Renal cortical epithelial cell (primary cell): ENCODE measurements at regions not wholly inside any gene's neighbourhood (a gene's known extent, or its start where the extent isn't known, plus 50 kb on each side); places are given as distances from the start of the nearest gene placed in this dataset.

Experiments
- DNase-seq: peaks from one replicate; pipeline ENCODE4 v3.0.0-alpha.2; 2011; ENCODE audit warnings: low read depth

DNA sequence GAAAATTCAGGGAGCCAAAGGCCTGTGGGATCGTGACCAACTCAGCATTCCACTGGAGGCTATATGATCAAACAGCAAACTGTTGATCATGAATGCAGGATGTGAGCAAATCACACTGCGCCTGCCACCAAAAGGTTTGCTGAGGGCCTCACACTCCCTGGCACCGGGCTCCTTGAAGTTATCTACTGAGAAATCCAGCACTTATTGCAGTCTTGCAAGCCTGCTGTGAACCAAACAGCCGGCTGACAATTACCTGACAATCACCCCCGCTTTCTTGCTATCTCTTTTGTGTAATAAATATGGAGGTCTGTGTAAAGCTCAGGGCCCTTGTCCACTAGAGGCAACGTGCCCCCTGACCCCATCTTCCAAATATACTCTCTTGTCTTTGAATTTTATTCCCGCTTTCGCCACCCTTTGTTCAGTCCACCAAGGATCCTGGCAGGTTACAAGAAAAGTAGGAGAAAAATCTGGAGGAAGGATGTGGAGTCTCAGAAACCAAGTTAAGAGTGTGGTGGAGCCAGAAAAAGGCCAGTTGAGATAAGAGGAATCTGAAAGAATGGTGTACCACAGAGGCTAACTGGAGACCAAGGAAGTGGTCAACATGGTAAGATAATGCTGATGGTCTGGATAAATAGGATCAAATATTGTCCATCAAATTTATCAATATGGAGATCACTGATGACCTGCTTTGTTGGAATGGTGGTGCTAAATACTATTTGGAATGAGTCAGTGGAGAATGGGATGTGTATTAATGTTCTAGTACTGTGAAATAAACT is 229.2 kb downstream of the ALX1 start:
- no peak for DNase-seq

DNA sequence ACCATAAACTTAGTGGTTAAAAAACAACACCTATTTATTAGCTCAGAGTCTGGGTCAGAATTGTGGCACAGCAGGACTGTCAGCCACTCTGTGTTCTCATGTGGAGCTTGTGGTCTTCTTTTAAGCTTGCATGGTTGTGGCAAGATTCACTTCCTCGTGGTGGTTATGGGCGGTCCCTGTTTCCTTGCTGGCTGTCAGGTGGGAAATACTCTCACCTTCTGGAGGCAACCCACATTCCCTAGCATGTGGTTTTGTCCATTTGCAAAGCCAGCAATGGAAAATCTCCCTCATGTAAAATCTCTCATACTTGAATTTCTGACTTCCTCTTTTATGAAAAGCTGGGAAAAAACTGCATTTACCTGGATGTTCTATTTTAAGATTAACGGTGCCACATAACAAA is 229.8 kb downstream of the ALX1 start:
- DNase-seq: peak; percentile 63

DNA sequence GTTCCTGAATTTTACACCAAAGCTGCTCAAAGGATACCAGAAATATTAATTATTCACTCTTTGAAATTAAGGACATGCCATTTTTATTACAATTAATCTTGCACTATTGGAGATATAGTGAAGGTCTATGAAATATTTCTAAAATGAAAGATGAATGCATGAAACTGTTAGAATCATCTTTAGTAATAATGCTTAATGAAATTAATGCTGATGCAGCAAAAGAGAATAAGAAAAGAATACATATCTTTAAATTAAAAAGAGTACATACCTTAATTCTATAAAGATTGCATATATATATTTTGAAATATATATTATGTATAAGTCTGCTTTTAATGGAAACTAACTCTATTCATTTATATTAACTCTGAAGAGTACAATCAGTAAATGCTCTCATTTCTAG is 236.0 kb downstream of the ALX1 start:
- DNase-seq: no peak

GRCh38 chr12:85516667-85517325 is 236.8 kb downstream of the ALX1 start:
- no peak for DNase-seq

DNA sequence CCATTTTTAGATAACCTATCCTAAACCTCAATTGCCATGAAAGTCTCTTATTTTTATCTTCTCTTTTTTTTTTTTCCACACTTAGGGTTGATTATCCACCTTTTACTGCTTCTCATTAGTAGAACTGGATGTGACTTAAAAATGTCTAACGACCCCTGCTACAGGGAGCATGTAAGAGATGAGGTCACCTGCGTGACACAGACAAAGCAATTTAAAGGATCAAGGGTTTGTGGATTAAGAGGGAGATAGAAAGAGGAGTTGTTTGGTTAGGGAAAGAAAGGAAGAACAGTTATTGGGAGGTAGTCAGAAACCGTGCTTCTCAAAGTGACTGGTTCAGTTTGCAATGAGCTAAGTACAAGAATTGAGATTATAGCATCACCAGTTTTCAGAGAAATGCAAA is 239.1 kb downstream of the ALX1 start:
- no peak for DNase-seq

DNA sequence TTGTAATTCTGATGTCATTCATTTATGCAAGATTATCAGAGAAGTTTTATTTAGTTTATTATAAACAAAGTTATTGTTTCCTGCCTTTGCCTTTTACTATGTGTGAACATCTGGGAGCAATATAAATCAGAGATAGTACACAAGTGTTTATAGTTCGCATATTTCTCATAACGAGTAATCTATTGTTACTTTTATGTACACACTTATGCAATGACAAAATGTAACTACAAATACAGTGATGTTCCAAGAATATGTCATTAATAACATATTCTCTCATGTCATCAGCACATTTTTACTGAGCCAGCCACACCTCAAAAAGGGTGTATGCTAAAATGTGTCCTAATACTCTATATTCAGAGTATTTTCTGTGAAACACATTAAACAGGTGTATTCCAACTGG is 243.2 kb downstream of the ALX1 start:
- DNase-seq: no peak

DNA sequence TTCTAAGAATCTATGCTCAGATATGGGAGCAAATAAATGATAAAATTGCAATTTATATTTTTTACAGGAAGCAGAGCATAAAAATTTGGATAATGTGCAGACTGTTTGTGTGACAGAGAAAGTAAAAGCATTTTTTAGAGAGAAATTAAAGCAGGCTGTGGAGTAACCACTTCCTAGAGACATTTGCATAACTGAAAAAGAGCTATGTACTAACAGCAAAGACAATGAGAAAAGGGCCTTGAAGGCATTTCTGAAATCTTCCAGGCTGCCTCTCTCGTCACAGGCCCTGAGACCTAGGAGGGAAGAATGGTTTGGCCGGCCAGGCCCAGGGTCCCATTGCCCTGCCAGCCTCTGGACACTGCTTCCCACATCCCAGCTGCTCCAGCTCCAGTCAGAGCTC is 247.2 kb downstream of the ALX1 start:
- no peak for DNase-seq

GRCh38 chr12:85529896-85530295 is 249.9 kb downstream of the ALX1 start:
- peak; percentile 3 for DNase-seq

- DNase-seq: no peak
Observed at GRCh38 chr12:85530456-85530855, 250.4 kb downstream of the ALX1 start.

GRCh38 chr12:85531341-85531740 is 251.3 kb downstream of the ALX1 start:
- no peak for DNase-seq

DNA sequence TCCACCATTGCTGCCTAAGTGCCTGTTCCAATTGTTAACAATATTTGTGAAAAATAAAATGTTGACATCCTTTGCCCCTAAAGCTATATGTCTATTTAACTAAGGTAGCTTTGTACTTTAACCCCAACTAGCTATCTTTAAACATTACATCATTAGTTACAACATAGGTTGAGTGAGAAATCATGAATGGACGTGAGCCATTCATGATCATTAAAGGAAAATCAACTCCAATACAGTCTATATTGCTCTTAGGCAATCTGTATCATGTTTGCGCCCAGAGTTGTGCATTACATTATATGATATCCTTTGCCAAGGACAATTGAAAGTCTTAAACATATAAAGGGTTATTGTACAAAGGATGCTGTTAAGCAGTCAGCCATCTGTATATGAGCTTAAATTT is 269.6 kb downstream of the ALX1 start:
- no peak for DNase-seq

GRCh38 chr12:85550924-85551323 is 270.9 kb downstream of the ALX1 start:
- no peak for DNase-seq

DNA sequence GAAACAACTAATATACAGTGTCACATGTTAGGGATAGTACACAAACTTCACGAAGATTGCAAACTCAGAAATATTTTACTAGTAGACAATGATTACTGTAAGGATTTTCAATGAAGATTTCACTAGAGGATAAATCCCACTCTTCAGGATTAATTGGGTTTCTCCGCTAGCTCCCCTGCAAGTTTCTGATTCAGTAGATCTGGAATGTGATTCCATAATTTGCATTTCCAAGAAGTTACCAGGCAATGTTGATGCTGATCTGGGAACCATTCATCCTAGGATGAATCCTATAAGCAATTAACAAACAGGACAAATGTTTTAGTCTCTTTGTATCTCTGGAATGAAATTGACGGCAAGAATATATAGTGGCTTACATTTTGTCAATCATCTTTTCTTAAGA is 272.4 kb downstream of the ALX1 start:
- DNase-seq: peak; percentile 6

DNA sequence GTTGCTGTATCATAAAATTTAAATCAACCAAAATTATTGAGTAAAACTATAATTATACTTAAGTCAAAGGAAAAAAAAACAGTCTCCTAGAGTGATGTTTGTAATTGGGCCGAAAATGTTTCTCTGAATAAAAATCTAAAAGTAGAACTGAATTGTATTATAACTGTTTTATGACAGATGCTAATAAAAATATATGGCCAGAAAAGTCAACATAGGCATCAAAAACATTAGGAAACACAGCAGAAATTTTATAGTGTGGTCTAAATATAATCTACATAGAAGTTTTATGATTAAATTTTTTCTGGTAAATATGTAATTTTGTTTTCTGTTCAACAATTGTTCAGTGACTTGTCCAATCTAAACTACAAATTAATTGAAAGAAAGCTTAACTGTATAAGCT is 277.8 kb downstream of the ALX1 start:
- DNase-seq: no peak

DNA sequence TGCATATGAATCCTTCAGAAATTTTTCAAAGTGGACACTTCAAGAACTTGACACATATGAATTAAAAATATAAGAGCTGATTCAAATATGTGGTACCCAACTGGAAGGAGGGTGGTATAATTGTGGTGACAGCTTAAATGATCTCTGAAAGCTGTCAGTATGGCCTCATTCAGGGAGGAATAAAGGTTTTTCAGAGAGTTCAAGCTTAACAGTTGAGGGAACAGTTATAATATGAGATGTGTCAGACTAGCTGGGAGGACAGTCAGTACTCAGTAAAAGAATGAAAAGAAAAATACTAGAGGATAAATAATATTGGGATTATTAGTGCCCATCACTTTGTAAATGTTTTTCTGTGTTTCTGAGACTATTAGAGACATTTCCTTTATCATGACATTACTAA is 277.5 kb downstream of the RASSF9 start:
- DNase-seq: no peak

- DNase-seq: no peak
Observed at GRCh38 chr12:85559127-85559526, 277.1 kb downstream of the RASSF9 start.

- no peak for DNase-seq
Observed at GRCh38 chr12:85559536-85559935, 276.7 kb downstream of the RASSF9 start.

DNA sequence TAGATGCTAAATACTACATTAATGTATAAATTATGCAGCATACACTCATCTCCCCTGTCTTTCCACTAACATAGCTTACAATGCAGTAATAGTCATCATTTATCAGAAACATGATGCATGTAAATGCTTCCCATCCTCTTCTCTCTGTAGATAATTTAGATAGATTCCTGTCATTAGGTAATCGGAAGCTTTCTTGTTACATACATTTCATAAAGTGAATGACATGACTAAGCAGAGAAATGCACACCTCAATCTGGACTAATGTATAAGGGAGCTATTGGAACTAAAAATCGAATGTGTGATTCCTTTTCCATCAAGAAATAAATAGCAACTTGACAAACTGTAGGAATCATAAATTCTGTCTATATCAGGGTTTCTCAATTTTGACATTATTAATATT is 273.4 kb downstream of the RASSF9 start:
- no peak for DNase-seq

GRCh38 chr12:85564786-85565185 is 271.4 kb downstream of the RASSF9 start:
- no peak for DNase-seq

GRCh38 chr12:85568395-85569103 is 267.7 kb downstream of the RASSF9 start:
- no peak for DNase-seq

GRCh38 chr12:85569261-85569660 is 266.9 kb downstream of the RASSF9 start:
- no peak for DNase-seq

DNA sequence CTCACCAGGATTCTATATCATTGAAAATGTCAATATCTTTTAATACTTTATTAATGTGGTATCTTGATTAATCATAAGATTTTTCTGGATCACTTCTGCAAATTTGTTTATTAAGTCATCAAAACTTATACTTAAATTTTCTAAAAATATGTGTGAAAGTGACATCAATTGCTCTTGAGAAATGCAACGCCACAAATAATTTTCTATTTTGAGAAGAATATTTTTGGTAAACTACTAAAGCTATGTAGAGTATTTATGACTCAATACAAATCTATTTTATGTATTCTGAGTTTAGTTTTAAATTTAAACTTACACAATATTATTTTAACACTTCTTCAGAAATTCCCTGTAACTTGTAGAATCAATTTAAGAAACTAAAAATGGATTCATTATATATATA is 263.3 kb downstream of the RASSF9 start:
- DNase-seq: no peak

DNA sequence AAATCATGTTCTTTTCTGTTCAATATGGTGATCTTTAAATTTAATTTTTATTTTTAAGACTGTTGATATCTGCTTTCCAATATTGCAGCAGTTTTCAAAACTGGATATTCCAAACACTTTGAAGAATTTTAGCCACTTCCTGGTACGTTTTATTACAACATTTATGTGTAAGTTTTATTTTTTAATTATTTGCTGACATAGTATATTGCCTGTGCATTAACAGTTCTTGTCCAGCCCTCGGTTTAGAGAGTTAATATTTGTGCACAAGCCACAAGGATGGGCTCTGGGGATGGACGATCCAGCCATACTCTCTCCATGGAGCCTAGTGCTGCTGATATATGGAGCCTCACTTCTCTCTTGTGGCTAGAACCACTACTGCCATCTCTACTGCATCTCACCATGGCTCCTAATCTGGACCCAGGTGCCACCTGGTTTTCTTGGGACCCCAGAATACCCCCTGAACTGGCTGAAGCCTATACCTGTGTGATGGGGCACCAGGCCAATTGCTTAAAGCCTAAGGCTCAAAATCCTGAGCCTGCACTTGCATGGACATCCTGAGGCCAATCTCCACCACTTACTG is 262.5 kb downstream of the RASSF9 start:
- no peak for DNase-seq
